GM21515 (cell line): ENCODE measurements at regions not wholly inside any gene's neighbourhood (a gene's known extent, or its start where the extent isn't known, plus 50 kb on each side); places are given as distances from the start of the nearest gene placed in this dataset.
"Not testable (repeated sequence)": the region's sequence is repeated elsewhere in the genome, so short reads cannot be mapped to it uniquely, and the experiment has no call there.

Experiments used
- ATAC-seq: cut with Tn5 transposase; IDR thresholded peaks from one replicate; pipeline ENCODE4 v1.9.1; 2021; ENCODE audit not compliant: unreplicated experiment

DNA sequence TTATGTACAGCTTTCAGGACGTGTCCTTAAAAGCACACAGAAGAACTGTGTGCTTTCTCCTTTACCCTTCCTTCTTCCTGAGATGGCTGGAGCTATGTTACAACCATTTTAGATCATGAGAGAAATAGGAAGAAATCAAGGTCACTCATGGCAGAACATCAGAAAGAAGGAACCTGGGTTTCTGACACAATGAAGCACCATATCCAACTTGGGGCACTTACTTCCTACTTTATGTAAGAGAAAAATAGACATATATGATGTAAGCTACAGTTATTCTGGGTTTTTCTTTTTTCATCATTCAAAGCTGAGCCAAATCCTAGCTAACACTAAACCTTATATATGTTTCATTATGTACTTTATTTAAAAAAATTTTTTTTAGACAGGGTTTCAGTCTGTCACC, 79.5 kb downstream of the FAM161A start:
- no peak for ATAC-seq

DNA sequence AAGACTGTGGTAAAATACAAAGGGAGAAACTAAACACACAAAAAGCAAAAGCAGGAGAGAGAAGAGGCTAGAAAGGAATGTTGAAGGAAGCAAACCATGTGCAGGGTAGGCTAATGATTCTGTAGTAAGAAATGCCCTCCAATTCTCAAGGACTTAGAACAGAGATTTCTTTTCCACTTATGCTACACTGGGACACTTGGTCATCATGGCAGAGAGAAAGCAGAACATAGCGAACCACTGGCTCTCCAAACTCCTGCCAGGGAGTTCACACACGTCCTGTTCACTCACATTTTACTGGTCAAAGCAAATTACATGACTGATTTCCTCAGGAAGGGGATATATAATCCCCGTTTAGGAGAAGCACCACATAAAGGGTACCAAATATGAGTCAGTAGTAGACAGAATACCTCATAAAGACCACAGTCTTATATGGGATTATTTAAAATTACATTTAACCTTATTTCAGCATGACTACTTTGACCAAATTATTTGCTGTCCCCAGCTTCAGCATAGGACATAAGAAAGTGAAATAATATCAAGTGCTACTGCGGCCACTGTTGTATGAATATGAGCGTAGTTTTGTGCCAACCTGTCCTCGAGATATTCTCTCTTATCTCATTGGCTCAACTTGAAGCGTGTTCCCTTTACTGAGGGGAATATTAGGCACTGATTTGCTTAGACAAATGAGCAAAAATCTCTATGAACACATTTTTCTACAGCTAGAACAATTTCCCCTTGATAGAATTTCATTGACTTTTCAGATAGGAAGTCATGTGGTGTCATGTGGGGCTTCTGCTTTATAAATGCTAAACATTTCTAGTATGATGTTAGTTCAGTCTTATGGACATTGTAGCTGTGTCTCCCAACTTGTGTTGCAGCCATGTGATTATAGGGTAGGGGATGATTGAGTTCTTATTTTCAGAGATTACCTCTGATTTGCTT, 81.7 kb downstream of the FAM161A start:
- ATAC-seq, result no peak

DNA sequence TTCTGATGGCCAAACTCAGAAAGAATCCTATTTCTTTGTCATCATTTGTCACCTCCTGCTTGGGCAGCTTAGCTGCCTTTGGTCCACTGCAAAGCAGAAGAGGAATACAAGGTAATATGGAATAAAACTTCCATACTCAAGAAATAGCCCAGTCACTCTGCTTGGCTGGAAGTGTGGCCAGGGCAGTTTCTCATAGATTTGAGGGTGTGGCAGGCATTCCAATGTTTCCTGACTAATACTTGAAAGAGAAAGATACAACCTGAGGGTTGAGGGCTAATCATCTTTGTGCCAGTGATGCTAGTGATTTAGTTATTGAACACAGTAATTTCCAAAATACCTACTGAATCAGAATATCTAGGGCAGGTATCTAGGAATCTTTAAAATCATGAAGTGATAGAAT, 83.1 kb downstream of the FAM161A start:
- no peak for ATAC-seq

DNA sequence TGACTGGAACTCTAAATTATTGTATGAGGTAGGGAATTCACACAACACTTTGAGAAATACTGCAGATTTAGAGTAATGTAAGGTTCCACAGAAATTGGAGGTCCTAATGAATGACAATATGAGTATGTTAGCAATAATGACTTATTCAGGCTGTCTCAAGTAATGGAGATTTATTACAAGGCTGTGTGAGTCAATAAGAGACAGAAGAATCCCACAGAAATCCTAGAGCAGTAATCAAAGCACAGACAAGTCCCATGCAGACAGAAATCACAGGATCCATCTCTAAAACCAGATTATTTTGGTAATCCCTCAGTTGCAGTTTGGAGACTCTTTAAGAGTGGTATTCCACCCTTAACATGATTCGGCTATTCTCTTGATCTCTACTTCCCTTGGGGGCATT, 83.6 kb downstream of the FAM161A start:
- no peak for ATAC-seq

DNA sequence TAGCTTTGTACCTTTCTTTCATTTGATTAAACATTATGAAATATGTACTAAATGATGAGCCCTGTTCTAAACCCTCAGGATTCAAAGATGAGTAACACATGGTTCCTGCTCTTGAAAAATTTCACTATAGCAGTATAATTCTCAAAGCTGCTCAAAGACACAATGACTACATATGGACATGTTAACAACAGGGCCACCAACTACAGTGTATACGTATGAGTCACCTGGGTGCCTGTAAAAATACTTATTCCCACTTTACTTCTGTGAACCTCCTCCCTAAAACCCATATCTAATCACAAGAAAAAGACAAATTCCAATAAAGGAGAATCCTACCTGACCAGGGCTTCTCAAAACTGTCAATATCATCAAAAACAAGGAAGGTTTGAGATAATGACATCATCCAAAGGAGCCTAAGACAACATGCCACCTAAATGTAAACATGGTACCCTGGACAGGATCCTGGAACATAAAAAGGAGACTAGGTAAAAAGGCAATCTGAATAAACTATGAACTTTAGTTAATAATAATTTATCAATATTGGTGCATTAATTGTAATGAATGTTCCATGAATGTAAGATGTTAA, 84.7 kb downstream of the FAM161A start:
- no peak for ATAC-seq

DNA sequence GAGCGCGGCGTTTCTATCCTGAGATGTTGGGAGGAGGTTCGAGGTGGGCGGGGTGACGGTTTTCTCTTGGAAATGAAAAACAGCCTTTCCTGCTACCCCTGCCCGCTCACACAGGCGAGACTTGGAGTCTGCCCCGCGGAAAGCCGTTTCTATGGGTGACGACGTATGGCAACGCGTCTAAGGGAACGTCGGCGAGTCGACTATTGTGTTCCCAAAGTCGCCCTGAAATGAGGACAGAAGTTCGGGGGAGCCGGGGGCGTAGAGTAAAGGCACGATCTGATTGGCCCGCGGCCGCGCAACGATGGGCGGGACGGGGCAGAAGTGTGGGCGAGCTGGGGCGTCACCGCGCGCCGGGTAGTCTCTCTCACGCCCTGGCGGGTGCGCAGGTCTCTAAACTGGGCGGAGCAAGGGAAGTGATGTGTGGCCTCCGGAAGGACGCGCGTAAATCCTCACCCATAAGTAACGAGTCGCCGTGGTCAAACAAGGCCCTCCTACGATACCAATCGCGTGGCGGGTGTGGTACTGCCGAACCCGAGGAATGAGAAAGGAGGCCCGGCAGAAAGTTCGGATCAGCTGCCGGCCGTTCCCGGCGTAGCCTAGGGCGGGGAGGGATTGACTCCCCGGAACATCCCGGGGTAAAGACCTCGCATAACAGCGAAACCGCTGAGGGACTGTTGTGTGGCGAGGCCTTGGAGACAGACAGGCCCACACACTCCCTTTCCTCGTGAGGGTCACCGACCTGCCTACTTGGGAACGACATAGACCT, 89.6 kb downstream of the FAM161A start:
- peak; percentile 98 for ATAC-seq

DNA sequence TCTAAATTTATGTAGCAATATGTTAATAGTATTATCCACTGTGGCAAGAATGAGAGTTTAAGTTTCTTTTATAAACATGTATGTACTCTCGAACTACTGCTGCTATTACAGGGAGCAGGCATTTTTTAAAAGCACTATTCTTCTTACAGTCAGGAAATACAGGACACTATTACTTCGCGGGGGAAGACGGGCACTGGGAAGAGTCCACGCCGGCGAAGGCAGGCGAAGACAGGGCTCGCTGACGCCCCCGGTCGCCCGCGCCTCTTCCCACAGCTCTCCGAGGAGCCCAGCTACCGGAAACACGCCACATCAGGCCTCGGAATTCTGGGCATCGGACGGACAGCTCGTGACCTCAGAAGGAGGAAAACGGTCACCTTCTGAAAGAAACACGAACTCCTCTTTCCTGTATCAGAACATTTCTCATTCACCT, 90.2 kb downstream of the FAM161A start:
- peak; percentile 24 for ATAC-seq

DNA sequence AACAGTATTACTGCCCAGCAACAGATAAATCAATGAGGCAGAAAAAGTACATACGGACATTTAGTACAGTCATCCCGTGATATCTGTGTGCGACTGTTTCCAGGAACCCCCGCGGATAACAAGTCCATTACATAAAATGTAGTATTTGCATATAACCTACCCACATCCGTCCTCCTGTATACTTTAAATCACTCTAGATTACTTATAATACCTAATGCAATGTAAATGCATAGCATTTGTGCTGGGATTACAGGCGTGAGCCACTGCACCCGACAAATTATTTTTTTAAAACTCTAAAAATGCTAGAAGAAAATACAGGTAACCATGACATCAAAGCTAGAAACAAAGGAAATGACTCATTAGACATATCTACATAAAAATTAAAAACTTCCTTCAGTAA, 91.6 kb downstream of the FAM161A start:
- no peak for ATAC-seq

DNA sequence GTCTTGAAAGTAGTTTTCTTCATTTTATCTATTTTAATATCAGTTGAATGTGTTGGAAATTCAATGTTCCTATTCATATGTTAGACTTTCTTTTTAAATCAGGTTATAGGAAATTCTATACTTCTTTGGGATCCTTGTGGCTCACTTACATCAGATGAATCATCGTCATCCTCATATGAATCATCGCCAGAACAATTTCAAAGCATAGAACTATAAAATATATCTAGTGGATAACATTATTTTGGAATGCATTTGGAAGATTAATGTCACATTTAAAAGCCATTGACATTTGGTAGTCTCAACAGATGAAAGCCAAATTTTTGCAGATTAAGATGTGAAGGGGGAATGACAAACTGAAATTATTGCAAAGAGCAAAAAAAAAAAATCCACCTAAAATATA, 94.1 kb downstream of the FAM161A start:
- no peak for ATAC-seq

DNA sequence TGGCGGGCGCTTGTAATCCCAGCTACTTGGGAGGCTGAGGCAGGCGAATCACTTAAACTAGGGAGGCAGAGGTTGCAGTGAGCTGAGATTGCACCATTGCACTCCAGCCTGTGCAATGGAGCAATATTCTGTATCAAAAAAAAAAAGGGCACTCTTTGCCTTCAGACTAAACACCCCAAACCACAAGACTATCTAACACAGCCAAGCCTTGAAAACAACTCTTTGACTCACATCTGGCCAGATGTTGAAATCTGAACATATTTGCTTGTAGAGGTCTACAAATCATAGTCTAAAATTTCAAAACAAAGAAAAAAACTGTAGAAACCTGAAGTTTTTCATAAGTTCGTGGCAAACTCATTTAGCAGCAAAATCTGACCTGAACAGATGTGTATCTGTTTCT, 94.9 kb downstream of the FAM161A start:
- ATAC-seq, result no peak

DNA sequence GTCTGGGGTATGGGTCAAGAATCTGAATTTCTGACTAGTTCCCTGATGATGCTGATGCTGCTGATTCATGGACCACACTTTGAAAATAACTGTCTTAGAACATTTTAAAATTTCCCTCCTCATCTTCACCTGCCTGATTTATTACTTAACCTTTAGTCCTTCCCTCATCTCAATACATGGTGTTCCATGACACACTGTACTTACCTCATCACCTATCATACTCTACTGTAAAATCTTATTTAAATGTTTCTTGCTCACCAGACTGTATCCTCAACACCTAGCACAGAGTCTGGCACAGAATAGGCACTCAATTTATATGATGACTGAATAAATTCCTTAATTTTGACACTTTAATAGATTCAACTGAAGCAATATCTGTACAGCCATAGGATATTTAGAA, 95.7 kb downstream of the FAM161A start:
- ATAC-seq, result no peak

DNA sequence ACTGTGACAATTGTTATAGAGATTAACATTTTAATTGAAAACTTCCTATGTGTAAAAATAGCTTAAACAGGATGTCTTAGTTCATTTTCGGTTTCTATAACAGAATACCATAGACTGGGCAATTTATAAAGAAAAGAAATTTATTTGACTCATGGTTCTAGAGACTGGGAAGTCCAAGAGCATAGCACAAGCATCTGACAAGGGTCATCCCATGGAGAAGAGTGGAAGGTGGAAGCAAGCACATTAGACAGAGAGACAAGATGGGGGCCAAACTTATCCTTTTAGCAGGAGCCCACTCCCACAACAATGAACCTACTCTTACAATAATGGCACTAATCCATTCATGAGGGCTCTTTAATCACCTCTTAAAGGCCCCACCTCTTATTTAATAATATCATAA, 100.3 kb downstream of the FAM161A start:
- ATAC-seq, result no peak

DNA sequence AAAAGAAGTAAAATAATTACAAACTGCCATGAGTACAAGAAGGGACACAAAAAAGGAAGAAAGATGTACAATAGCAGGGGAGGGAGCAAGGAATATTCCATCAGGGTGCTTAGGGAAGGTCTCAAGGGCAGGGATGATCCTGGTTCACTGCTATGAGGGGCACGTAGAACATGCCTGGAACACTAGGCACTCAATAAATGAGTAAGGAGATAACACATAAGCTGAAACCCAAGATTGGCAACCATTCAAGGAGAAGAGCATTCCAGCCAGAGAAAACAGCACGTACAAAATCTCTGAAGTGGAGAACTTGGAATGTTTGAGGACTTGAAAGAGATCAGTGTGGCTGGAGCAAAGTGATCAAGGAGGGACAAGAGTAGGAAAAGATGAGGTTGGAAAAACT, 103.2 kb downstream of the FAM161A start:
- ATAC-seq, result no peak

DNA sequence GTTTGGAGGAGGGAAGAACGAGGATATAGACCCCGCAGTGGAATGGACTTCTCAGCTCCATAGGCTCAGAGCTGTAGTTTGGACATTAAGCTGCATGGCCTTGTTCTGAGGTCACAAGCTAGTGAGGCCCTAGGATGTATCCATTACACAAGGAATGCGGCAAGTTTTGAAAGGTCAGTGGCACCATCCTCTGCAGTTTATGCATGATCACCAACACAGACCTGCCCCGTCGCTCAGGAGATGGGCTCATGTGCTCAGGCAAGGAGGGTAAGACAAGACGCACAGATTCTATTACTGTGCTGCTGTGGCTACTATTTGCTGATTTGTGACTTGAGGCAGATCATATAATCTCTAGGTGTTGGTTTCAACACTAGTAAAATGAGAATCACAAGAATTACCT, 110.9 kb downstream of the FAM161A start:
- no peak for ATAC-seq

DNA sequence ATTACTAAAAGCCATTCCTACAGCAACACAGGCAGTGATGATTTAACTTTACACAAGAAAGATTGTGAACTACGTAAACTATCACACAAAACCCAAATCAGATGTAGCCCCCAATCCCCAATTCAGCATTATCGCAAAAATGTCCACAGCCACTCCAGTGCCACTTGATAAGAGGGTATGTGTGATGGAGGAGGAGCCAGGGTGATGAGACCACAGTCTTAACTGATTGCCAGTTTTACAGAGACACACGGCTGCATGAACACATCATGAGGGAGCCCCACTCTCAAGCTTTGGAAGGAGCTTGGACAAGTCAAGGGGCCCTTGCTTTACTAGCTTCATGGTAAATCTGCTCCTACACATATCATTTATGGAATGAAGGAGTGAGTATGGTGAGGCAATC, 116.0 kb downstream of the FAM161A start:
- no peak for ATAC-seq

DNA sequence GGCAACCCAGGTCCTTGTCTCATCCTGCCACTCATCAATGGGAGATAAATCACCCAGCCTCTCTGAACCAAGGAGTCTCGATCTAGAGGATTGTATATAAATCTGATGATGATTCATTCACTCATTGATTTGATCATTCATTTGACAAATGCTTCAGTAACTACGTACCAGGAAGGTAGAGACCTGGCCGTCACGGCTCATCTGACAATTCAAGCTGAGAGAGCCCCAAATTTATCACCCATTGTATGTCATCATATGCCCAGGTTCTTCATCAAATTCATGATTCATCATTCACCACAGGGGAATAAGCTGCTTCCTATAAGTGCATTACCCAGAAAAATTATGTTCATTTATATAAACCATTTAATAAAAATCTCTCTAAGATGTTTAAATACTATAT, 116.9 kb downstream of the FAM161A start:
- no peak for ATAC-seq

DNA sequence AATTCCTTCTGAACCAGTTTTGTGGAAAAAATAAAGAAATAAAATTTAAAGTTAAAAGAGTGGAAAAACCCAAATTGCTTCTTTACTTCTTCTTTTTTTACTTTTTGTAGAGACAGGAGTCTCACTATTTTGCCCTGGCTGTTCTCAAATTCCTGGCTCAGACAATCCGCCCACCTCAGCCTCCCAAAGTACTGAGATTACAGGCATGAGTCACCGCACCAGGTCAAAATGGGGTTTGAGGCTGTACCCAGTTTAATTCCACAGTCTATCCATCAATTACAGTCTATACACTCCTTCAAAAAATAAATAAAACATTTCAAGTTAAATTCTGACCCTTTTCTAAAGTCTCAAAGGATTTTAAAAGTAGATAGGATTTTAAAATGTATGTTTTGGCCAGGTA, 120.3 kb downstream of the FAM161A start:
- ATAC-seq, result no peak

DNA sequence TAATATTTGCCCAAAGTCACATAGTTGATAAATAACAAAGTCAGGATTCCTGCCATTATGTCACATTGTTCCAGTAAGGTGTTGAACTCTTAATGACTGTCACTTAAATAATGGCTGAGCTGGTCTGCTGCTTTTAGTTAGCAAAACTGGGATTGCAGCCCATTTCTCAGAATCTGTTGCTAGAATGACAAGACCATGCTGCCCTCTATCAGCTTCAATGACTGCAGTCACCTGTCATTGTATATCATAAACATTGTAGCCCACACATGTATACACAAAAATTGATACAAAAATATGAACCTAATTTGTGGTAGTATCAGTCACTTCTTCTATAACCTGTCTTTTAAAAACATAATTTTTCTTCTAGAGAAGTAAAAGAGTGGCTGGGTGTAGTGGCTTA, 121.1 kb downstream of the FAM161A start:
- no peak for ATAC-seq

DNA sequence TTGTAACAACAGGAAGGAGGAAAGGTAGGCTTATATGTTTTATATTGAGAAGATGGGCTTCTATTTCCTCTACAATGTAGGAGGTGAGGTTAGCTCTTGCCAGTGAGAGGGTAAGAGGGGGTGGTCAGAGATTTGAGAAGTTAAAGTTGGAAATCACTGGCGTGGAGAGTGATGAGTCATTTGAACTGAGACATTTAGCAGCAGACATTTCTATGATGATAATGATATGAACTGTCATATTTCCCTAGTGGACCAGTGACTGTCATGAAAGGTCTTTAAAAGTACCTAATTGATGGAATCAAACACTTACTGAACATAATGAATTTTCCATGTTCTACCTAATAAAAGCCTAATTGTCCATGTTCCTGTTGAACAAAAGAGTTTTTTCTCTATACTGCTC, 126.1 kb downstream of the FAM161A start:
- ATAC-seq, result no peak

DNA sequence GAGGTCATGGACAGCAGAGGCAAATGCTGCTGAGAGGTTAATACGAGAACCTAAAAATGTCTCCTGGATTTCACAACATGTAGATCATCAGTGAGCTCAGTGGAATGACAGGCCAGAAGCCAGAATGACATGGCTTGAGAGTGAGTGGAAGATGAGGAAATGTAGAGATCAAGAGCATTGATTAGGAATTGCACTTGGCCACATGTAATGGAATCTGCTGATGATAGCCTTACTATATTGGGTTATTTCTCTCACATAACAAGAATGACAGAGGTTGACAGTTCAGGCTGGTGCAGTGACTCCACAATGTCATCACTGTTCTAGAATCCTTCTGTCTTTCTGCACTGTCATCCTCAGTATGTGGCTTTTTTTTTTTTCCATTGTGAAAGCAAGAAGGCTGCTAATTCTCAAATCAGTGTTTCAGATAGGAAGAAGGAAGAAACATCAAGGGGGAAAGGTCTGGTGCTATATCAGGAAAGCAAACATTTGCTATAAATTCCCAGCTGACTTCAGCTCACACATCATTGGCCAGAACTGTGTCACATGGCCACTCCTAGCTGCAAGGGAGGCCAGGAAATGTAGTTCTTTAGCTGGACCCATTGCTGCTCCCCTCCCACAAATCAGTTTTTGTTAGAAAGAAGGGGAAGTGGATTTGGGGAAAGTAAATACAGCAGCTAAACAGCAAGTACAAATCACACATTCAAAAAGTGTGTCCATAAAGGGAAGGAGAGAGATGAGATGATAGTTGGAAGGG, 127.2 kb downstream of the FAM161A start:
- ATAC-seq, result no peak

DNA sequence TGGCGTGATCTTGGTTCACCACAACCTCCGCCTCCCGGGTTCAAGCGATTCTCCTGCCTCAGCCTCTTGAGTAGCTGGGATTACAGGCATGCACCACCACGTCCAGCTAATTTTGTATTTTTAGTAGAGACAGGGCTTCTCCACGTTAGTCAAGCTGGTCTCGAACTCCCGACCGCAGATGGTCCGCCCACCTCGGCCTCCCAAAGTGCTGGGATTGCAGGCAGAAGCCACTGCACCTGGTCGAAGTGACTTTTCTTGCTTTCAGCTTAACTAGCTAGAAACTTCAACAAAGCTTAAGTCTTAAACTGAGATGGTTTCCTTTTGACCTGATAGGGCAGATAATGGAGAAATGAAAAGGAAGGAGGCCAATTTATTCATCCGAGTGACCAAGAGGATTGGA, 130.5 kb downstream of the FAM161A start:
- ATAC-seq, result not testable (repeated sequence)
